ENCODE measurements at regions not wholly inside any gene's neighbourhood (a gene's known extent, or its start where the extent isn't known, plus 50 kb on each side); places are given as distances from the start of the nearest gene placed in this dataset.

GRCh38 chr2:64766841-64767669 is 113.3 kb upstream of the SERTAD2 start:
- peak overlapping the region; percentile 98 for H3K4me2 ChIP-seq (ENCODE audit: low read depth, low read length)
- peak overlapping the region; percentile 94 for H2BK20ac ChIP-seq (ENCODE audit: low read depth, low read length)
- CTCF ChIA-PET, result interaction anchor here (1.0 to 1.6 kb wide), 2 partner anchors 92 to 113 kb away, joined by 3 to 4 read pairs; partner anchors contain the start of gene SERTAD2
- intact Hi-C loops (cut with micrococcal nuclease), result loop anchor here (1.0 to 5.0 kb wide), 4 partner anchors 16 to 120 kb away; no protein-coding TSS in a partner anchor
- H2AK5ac ChIP-seq (ENCODE audit: low read depth, low read length), result peak overlapping the region; percentile 40; the same call in 1 of the 2 replicates
- POLR2A ChIA-PET (ENCODE audit: unreplicated experiment), result interaction anchor here (0.8 to 1.3 kb wide), 4 partner anchors 12 to 113 kb away, joined by 3 to 4 read pairs (median 4); partner anchors contain the start of gene SERTAD2
- H4K20me1 ChIP-seq (ENCODE audit: insufficient read depth, low read length), result no peaks in the 10 kb centered on the region
- no peaks in the 10 kb centered on the region for H3K9me3 ChIP-seq (ENCODE audit: control insufficient read depth, insufficient read depth, low read length)
- no peaks in the 10 kb centered on the region for H3K36me3 ChIP-seq (ENCODE audit: control insufficient read depth, insufficient read depth, low read length)
- no CpG with 5 or more reads among the region's 13 CpGs for WGBS, 2 experiments (ENCODE audit: extremely low coverage in 2 of 2, insufficient read length in 1 of 2)
- peak overlapping the region; percentile 63 to 96 for H4K8ac ChIP-seq (ENCODE audit: low read depth in 2 of 2, low read length in 2 of 2)
- H3K4me1 ChIP-seq (ENCODE audit: control insufficient read depth, insufficient read depth, low read length), result peaks cover 16% of the 10 kb centered on the region
- H3K18ac ChIP-seq (ENCODE audit: low read depth, low read length), result peak overlapping the region; percentile 94
- peak overlapping the region; percentile 64 for H3K4me3 ChIP-seq (ENCODE audit: insufficient read depth, low read depth, low read length)
- peak overlapping the region; percentile 92 for H2BK5ac ChIP-seq (ENCODE audit: low read depth, low read length, poor library complexity, severe bottlenecking)
- no peak overlapping the region for H2AK9ac ChIP-seq (replicated peaks; ENCODE audit: low read depth, low read length, poor library complexity)
- peak overlapping the region; percentile 62; the same call in 1 of the 2 replicates for H4K91ac ChIP-seq (ENCODE audit: insufficient read depth, low read depth, low read length)
- H4K5ac ChIP-seq (ENCODE audit: low read depth, low read length), result peak overlapping the region; percentile 87
- in situ Hi-C loops (cut with MboI; ENCODE audit: low sequenced_read_pairs), result no loop called here
- H3K27ac ChIP-seq (ENCODE audit: insufficient read depth, low read length), result peak overlapping the region; percentile 91
- peak; percentile 53 for DNase-seq
- peak overlapping the region; percentile 77 for H3K4ac ChIP-seq (ENCODE audit: low read depth, low read length)
- 0 out of 2 replicates have a peak, but pooled peaks have one; percentile 5 for ATAC-seq (ENCODE audit: low read depth)
- peak overlapping the region; percentile 94 for H2BK120ac ChIP-seq (ENCODE audit: low read depth, low read length)
- H3K56ac ChIP-seq (ENCODE audit: extremely low read depth, insufficient read depth, low read length), result peak overlapping the region; percentile 96
- H3K27me3 ChIP-seq (ENCODE audit: control insufficient read depth, insufficient read depth, low read length), result no peaks in the 10 kb centered on the region
- H3K14ac ChIP-seq (replicated peaks; ENCODE audit: low read depth, low read length), result peak overlapping the region; percentile 96
- no peak for TF ChIP-seq RFX5 (IDR thresholded peaks at IDR 0.05; ENCODE audit: low read depth, low read length)
- no peak for TF ChIP-seq CEBPB (IDR thresholded peaks at IDR 0.05; ENCODE audit: low read depth, low read length)
- no peak for TF ChIP-seq NFE2L2 (IDR thresholded peaks at IDR 0.05; ENCODE audit: low read depth, low read length)
- no peak for TF ChIP-seq USF2 (IDR thresholded peaks at IDR 0.05; ENCODE audit: low read depth, low read length)
- no peak for TF ChIP-seq MAFK (IDR thresholded peaks at IDR 0.05; ENCODE audit: low read depth, low read length)
- TF ChIP-seq FOS (IDR thresholded peaks at IDR 0.05; ENCODE audit: low read depth, low read length), result no peak
- TF ChIP-seq, protein P1, sequence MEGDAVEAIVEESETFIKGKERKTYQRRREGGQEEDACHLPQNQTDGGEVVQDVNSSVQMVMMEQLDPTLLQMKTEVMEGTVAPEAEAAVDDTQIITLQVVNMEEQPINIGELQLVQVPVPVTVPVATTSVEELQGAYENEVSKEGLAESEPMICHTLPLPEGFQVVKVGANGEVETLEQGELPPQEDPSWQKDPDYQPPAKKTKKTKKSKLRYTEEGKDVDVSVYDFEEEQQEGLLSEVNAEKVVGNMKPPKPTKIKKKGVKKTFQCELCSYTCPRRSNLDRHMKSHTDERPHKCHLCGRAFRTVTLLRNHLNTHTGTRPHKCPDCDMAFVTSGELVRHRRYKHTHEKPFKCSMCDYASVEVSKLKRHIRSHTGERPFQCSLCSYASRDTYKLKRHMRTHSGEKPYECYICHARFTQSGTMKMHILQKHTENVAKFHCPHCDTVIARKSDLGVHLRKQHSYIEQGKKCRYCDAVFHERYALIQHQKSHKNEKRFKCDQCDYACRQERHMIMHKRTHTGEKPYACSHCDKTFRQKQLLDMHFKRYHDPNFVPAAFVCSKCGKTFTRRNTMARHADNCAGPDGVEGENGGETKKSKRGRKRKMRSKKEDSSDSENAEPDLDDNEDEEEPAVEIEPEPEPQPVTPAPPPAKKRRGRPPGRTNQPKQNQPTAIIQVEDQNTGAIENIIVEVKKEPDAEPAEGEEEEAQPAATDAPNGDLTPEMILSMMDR (conservative IDR thresholded peaks at IDR 0.05; ENCODE audit: low read depth, low read length), result no peak
- TF ChIP-seq RCOR1 (IDR thresholded peaks at IDR 0.05; ENCODE audit: insufficient replicate concordance, low read length), result no peak
- no peak for TF ChIP-seq CHD1 (IDR thresholded peaks at IDR 0.05; ENCODE audit: low read depth, low read length)
- TF ChIP-seq SMC3 (IDR thresholded peaks at IDR 0.05; ENCODE audit: low read depth, low read length), result no peak
- no peak for TF ChIP-seq RAD21 (IDR thresholded peaks at IDR 0.05; ENCODE audit: low read length)
- H3K9me1 ChIP-seq (ENCODE audit: insufficient read depth, low read length), result peaks cover 6% of the 10 kb centered on the region
- dilution Hi-C loops (cut with HindIII; ENCODE audit: low sequenced_read_pairs, unreplicated experiment), result no loop called here
- peak overlapping the region; percentile 83 for H3K9ac ChIP-seq (ENCODE audit: low read depth, low read length)
- H3K23ac ChIP-seq (ENCODE audit: low read depth, low read length), result peak overlapping the region; percentile 92; the same call in 1 of the 2 replicates
- no peaks in the 10 kb centered on the region for H3K79me1 ChIP-seq (ENCODE audit: low read depth in 1 of 2, low read length in 2 of 2)
- H2AFZ ChIP-seq (replicated peaks; ENCODE audit: low read length, poor library complexity), result peak overlapping the region; percentile 76
- peak overlapping the region; percentile 89 for H2BK15ac ChIP-seq (ENCODE audit: low read depth, low read length)
- no TSS peak for BruUV-seq (replicated peaks)

All from IMR-90 (cell line).